Epithelial cell of esophagus (primary cell): ENCODE measurements at regions not wholly inside any gene's neighbourhood (a gene's known extent, or its start where the extent isn't known, plus 50 kb on each side); places are given as distances from the start of the nearest gene placed in this dataset.

Experiments used
- DNase-seq: peaks from one replicate; pipeline ENCODE4 v3.0.0; 2010; ENCODE audit warnings: low read depth
- H3K4me3 ChIP-seq: 2 replicates; pipeline ENCODE4 v1.5.1; 2011; ENCODE audit warnings: mild to moderate bottlenecking, low read length, control low read depth
- CTCF ChIP-seq: IDR thresholded peaks from 2 replicates; pipeline ENCODE4 v1.5.1; 2011; ENCODE audit warnings: low read depth, mild to moderate bottlenecking, low read length, control low read depth, inconsistent platforms; ENCODE audit not compliant: insufficient read depth; ENCODE audit errors: missing control alignments

GRCh38 chr1:17943506-17943905 is 164.1 kb upstream of the IGSF21 start:
- TF ChIP-seq CTCF = no peak
- no peak overlapping the region for H3K4me3 ChIP-seq
- DNase-seq = no peak

- TF ChIP-seq CTCF = no peak
- no peak for DNase-seq
- no peak overlapping the region for H3K4me3 ChIP-seq
These were observed 163.0 kb upstream of the IGSF21 start for GRCh38 chr1:17944646-17945045.

GRCh38 chr1:17946434-17946833 is 161.2 kb upstream of the IGSF21 start:
- H3K4me3 ChIP-seq = no peak overlapping the region
- no peak for TF ChIP-seq CTCF
- DNase-seq = no peak

- no peak overlapping the region for H3K4me3 ChIP-seq
- TF ChIP-seq CTCF = no peak
- DNase-seq = no peak
These were observed 159.0 kb upstream of the IGSF21 start for GRCh38 chr1:17948594-17948993.

GRCh38 chr1:17949511-17949910 is 158.1 kb upstream of the IGSF21 start:
- DNase-seq = no peak
- H3K4me3 ChIP-seq = no peak overlapping the region
- TF ChIP-seq CTCF = no peak

- TF ChIP-seq CTCF = no peak
- DNase-seq = no peak
- no peak overlapping the region for H3K4me3 ChIP-seq
These were observed 156.9 kb upstream of the IGSF21 start for GRCh38 chr1:17950728-17951127.

- DNase-seq = no peak
- no peak for TF ChIP-seq CTCF
These were observed 155.1 kb upstream of the IGSF21 start for GRCh38 chr1:17952506-17952905.

More at GRCh38 chr1:17952506-17952905, 155.1 kb upstream of the IGSF21 start:
- H3K4me3 ChIP-seq = no peak overlapping the region
